ENCODE measurements at regions not wholly inside any gene's neighbourhood (a gene's known extent, or its start where the extent isn't known, plus 50 kb on each side); places are given as distances from the start of the nearest gene placed in this dataset.

GRCh38 chr6:139659196-139659595 lies 284.7 kb upstream of the CITED2 start:
- DNase-seq (ENCODE audit: low spot score), result no peak
- Histone ChIP-seq H3K27ac (no peak overlapping the region), H3K4me3 (no peak overlapping the region)
- no peak for TF ChIP-seq CTCF (IDR thresholded peaks at IDR 0.05)

GRCh38 chr6:139657119-139657518 lies 282.7 kb upstream of the CITED2 start:
- H3K27ac ChIP-seq, result no peak overlapping the region
- H3K4me3 ChIP-seq, result no peak overlapping the region
- TF ChIP-seq CTCF (IDR thresholded peaks at IDR 0.05), result no peak
- no peak for DNase-seq (ENCODE audit: low spot score)

DNA sequence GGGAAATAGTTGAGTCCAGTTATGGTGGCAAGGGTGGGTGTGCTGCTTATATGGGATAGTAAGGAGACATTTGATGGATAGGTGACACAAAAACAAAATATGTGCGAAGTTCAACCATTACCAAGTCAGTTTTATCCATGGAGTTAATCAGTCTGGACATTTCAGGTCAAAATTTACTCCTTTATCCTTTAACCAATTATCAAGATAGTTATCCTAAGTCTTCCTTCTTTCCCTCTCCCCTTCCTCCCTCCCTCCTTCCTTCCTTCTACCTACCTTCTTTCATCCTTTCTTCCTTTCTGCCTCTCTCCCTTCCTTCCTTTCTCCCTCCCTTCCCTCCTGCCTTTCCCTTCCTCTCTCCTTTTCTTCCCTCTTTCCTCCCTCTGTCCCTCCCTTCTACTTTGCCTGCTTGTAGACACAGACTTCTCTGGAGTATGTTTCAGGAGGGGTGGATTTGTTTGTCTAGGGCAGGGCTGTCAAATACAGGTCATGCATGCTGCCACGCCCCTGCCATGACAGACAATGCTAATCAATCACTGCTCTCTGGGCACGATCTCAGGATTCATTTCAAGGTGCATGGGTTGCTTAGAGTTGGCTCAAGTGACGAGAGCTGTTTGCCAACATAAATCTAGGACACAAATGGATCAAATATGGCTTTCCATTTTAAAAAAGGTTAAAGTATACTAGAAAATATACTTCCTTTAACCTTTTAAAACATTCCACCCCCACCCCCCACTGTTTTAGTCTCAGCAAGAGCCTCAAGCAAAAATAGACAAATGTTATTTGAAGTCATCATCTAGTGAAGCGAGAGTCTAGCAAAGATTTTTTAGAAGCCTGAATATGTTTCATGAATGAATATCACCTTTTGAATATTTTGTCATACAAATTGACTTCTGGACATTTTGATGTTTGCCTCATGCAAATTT lies 281.6 kb upstream of the CITED2 start:
- H3K27ac ChIP-seq, result no peak overlapping the region
- no peak for DNase-seq (ENCODE audit: low spot score)
- no peak for TF ChIP-seq CTCF (IDR thresholded peaks at IDR 0.05)
- H3K4me3 ChIP-seq, result no peak overlapping the region

DNA sequence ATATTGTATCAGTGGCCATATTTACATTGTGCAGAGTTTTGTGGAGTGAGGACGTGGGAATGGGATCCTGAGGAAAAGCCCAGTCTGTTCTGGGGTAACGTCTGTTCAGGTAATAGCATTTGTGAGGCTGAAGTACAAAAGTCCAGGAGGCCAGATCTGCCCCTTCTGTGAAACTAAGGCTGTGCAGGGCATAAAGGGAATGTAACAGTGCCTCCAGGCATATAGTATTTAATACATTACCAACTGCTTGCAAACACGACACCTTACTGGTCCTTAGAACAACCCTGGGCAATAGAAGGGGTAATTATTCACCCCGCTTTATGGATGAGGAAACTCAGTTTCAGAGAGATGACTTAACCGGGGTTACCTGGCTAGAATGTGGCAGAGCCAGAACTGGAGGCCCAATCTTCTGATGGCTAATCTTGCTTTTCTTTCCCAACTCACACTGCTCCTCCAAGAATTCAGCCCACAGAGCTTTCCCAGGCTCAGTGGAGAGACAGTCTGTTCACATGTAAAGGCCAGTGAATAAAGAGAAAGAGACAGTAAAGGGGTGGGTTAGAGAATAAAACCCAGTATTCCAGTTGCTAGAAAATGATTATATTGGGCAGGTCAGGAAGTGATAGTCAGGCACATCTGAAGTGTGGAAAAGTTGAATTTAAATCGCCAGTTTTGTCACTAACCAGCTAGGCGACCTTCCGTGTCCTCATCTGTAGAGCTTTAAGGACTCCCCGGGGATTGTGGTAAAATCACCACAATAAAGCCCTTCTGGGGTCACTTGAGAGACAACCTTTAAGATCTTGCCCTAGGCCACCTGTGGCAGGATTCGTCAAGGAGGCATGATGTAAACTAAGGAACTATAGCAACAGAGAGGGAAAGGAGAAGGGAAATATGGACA lies 280.7 kb upstream of the CITED2 start:
- DNase-seq (ENCODE audit: low spot score), result no peak
- Histone ChIP-seq H3K4me3 (no peak overlapping the region), H3K27ac (no peak overlapping the region)
- TF ChIP-seq CTCF (IDR thresholded peaks at IDR 0.05), result no peak

- TF ChIP-seq CTCF (IDR thresholded peaks at IDR 0.05), result no peak
- no peak overlapping the region for H3K4me3 ChIP-seq
- no peak overlapping the region for H3K27ac ChIP-seq
- no peak for DNase-seq (ENCODE audit: low spot score)
Measured at GRCh38 chr6:139654309-139654708, 279.9 kb upstream of the CITED2 start.

DNA sequence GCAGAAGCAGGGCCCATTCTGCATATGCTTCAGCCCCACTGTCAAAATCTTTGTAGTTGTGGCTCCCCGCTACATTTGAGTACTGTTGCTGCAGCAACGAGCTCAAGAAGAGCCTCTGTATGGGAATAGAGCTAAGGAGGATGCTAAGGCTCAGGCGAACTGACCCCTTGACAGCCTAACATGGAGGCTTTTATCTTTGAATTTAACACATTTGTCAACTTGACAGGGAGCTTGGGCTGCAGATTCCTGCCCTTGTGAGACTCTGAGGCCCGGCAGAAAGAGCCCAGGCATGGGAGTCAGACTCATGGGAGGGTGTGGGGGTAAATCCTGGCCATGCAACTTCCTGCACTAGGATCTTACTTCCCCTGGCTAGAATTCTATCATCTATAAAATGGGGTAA lies 278.7 kb upstream of the CITED2 start:
- TF ChIP-seq CTCF (IDR thresholded peaks at IDR 0.05), result no peak
- H3K4me3 ChIP-seq, result no peak overlapping the region
- DNase-seq (ENCODE audit: low spot score), result no peak

More for the DNA sequence above, 278.7 kb upstream of the CITED2 start:
- H3K27ac ChIP-seq, result no peak overlapping the region

Measured in coronary artery (tissue), 2 donors.